ENCODE measurements at regions not wholly inside any gene's neighbourhood (a gene's known extent, or its start where the extent isn't known, plus 50 kb on each side); places are given as distances from the start of the nearest gene placed in this dataset.

- in situ Hi-C loops (cut with HindIII; ENCODE audit: low sequenced_read_pairs): loop anchor here (10.0 kb wide), 1 partner anchor 984 kb away; no protein-coding TSS in a partner anchor
- TF ChIP-seq, protein P1, sequence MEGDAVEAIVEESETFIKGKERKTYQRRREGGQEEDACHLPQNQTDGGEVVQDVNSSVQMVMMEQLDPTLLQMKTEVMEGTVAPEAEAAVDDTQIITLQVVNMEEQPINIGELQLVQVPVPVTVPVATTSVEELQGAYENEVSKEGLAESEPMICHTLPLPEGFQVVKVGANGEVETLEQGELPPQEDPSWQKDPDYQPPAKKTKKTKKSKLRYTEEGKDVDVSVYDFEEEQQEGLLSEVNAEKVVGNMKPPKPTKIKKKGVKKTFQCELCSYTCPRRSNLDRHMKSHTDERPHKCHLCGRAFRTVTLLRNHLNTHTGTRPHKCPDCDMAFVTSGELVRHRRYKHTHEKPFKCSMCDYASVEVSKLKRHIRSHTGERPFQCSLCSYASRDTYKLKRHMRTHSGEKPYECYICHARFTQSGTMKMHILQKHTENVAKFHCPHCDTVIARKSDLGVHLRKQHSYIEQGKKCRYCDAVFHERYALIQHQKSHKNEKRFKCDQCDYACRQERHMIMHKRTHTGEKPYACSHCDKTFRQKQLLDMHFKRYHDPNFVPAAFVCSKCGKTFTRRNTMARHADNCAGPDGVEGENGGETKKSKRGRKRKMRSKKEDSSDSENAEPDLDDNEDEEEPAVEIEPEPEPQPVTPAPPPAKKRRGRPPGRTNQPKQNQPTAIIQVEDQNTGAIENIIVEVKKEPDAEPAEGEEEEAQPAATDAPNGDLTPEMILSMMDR (IDR thresholded peaks at IDR 0.05; ENCODE audit: low read depth, low read length, missing control alignments): peak; percentile 69
- peak; percentile 32 for DNase-seq (ENCODE audit: low read depth)
- no peak overlapping the region for H3K4me3 ChIP-seq (ENCODE audit: low read depth, low read length)
Measured at GRCh38 chr4:114378305-114378903, 220.2 kb upstream of the UGT8 start.

GRCh38 chr4:114383067-114383466, 215.5 kb upstream of the UGT8 start:
- TF ChIP-seq, protein P1 (IDR thresholded peaks at IDR 0.05; ENCODE audit: low read depth, low read length, missing control alignments): no peak
- no peak for DNase-seq (ENCODE audit: low read depth)
- no peak overlapping the region for H3K4me3 ChIP-seq (ENCODE audit: low read depth, low read length)
- in situ Hi-C loops (cut with HindIII; ENCODE audit: low sequenced_read_pairs): no loop called here

- H3K4me3 ChIP-seq (ENCODE audit: low read depth, low read length): no peak overlapping the region
- DNase-seq (ENCODE audit: low read depth): peak; percentile 87
- in situ Hi-C loops (cut with HindIII; ENCODE audit: low sequenced_read_pairs): no loop called here
- TF ChIP-seq, protein P1 (IDR thresholded peaks at IDR 0.05; ENCODE audit: low read depth, low read length, missing control alignments): no peak
Measured at GRCh38 chr4:114383721-114384120, 214.9 kb upstream of the UGT8 start.

- no peak overlapping the region for H3K4me3 ChIP-seq (ENCODE audit: low read depth, low read length)
- in situ Hi-C loops (cut with HindIII; ENCODE audit: low sequenced_read_pairs): no loop called here
- DNase-seq (ENCODE audit: low read depth): peak; percentile 55
- TF ChIP-seq, protein P1 (IDR thresholded peaks at IDR 0.05; ENCODE audit: low read depth, low read length, missing control alignments): peak; percentile 28
Measured at GRCh38 chr4:114384629-114385028, 214.0 kb upstream of the UGT8 start.

DNA sequence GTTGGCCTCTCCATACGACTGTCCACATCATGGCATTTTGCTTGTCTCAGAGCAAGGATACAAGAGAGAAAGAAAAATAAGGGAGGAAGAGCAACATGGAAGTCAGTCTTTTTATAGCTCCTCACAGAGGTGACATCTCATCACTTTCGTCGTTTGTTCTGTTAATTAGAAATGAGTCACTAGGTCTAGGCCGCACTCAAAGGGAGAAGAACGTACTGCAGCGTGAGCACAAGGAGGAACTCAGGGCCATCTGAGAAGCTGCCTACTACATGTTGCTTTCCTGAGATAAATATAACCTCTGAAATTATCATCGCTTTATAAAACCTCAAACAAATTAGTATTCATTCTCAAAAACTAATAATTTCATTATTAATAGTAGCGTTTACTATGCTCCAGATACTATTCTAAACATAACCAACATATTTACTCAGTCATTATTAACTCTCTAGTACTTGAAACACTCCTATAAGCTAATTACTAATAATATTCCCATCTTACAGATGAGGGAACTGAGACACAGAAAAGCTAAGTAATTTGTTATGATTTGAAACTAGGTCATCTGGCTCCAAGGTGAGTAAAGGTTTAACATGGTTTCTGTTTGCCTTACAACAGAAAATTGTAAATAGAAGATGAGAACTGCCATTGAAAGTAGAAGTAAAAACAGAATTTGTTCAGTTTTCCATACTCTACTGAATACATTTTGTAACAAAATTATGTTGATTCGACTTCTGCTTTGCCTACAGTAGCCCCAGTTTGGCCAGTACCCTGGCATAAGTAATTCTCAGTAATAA, 213.2 kb upstream of the UGT8 start:
- in situ Hi-C loops (cut with HindIII; ENCODE audit: low sequenced_read_pairs): no loop called here
- no peak for DNase-seq (ENCODE audit: low read depth)
- TF ChIP-seq, protein P1 (IDR thresholded peaks at IDR 0.05; ENCODE audit: low read depth, low read length, missing control alignments): no peak
- no peak overlapping the region for H3K4me3 ChIP-seq (ENCODE audit: low read depth, low read length)

DNA sequence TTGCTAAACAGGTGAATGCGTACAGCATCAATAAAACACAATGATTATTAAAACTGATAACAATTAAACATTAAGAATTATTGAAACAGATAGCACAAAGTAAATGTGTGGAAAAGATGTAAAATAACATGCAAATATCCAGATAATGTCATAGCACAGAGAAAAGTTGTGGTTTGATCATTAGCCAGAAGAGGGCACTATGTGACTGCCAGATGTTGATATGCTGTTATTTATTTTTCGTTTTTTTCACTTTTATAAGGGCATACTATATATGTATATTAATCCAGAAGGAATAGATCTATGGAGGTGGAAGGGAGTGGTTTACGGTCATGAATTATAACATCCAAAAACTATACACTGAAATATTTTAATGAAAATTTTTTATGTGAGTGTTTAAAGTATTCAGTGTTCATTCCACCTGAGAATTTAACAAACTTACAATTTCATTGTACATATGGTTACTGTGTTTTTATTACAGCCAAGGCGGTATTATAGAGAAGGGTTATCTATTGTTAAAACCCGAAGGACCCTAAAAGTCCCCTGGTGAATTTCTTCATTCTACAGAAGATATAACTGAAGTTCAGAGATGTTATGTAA, 211.9 kb upstream of the UGT8 start:
- no peak overlapping the region for H3K4me3 ChIP-seq (ENCODE audit: low read depth, low read length)
- in situ Hi-C loops (cut with HindIII; ENCODE audit: low sequenced_read_pairs): no loop called here
- TF ChIP-seq, protein P1 (IDR thresholded peaks at IDR 0.05; ENCODE audit: low read depth, low read length, missing control alignments): peak; percentile 45
- DNase-seq (ENCODE audit: low read depth): peak; percentile 29

All from astrocyte of the cerebellum (primary cell).